ENCODE measurements at regions not wholly inside any gene's neighbourhood (a gene's known extent, or its start where the extent isn't known, plus 50 kb on each side); places are given as distances from the start of the nearest gene placed in this dataset.

DNA sequence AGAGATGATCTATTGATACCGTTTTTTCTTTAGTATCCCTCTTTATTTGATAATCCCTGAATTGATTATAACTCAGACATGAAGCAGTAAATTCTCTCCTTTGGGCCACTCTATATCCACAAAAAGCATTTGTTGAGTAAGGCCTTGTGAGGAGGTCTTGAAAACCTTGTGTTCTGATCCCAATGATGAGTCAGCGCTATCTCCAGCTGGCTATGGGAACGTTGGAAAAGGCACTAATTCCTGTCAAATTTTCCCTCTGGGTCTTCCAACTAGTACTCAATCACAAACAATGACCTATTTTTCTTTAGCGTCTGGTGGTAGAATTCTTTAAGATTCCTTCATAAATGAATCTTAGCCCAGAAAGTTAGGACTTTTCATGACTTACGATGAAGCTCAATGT, 168.4 kb upstream of the LRIG3 start:
- Histone ChIP-seq H3K9me3 (ENCODE audit: low read depth, low read length, poor library complexity, severe bottlenecking) (no peaks in the 10 kb centered on the region), H3K4me3 (ENCODE audit: low read depth, low read length, poor library complexity, severe bottlenecking) (no peak overlapping the region), H3K36me3 (ENCODE audit: insufficient read depth, low read length, poor library complexity, severe bottlenecking) (no peaks in the 10 kb centered on the region), H3K4me1 (ENCODE audit: insufficient read depth, low read length, poor library complexity, severe bottlenecking) (peaks cover 18% of the 10 kb centered on the region), H3K27me3 (replicated peaks; ENCODE audit: insufficient read depth, low read depth, low read length, poor library complexity) (no peaks in the 10 kb centered on the region), H3K27ac (ENCODE audit: low read depth, low read length, poor library complexity, severe bottlenecking) (no peak overlapping the region)
- BruUV-seq (replicated peaks): no TSS peak
- intact Hi-C loops (cut with micrococcal nuclease; ENCODE audit: unreplicated experiment): loop anchor here (5.0 to 10.0 kb wide), 3 partner anchors 254 to 741 kb away; no protein-coding TSS in a partner anchor
- ChIA-PET CTCF (interaction anchor here (0.5 kb wide), 1 partner anchor 25 kb away, joined by 3 read pairs; no protein-coding TSS in a partner anchor), POLR2A (ENCODE audit: low non-redundant PET) (no interaction called here)
- no peak for DNase-seq (ENCODE audit: low spot score)
- TF ChIP-seq, protein P1, sequence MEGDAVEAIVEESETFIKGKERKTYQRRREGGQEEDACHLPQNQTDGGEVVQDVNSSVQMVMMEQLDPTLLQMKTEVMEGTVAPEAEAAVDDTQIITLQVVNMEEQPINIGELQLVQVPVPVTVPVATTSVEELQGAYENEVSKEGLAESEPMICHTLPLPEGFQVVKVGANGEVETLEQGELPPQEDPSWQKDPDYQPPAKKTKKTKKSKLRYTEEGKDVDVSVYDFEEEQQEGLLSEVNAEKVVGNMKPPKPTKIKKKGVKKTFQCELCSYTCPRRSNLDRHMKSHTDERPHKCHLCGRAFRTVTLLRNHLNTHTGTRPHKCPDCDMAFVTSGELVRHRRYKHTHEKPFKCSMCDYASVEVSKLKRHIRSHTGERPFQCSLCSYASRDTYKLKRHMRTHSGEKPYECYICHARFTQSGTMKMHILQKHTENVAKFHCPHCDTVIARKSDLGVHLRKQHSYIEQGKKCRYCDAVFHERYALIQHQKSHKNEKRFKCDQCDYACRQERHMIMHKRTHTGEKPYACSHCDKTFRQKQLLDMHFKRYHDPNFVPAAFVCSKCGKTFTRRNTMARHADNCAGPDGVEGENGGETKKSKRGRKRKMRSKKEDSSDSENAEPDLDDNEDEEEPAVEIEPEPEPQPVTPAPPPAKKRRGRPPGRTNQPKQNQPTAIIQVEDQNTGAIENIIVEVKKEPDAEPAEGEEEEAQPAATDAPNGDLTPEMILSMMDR (conservative IDR thresholded peaks at IDR 0.05; ENCODE audit: low read depth, low read length): no peak
- no peak for TF ChIP-seq EZH2 (IDR thresholded peaks at IDR 0.05; ENCODE audit: borderline replicate concordance, low read depth, low read length, poor library complexity, severe bottlenecking)

DNA sequence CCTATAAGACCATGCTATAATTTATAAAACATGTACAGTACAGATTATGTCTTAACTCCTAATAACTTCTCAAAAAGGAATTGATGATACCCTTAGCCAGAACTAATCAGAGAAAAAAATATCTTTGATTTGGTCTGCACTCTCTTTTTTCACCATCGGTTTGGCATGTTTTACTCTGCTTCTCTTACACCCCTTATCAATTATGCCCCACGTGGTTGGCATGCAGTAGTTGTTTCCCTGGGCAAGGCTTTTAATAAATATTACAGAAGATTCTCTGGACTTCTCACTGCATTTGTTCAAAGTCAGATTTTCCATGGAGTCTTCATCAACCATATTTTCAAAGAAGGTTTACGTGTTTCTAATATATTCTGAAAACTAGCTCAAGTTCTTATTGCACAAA, 167.4 kb upstream of the LRIG3 start:
- TF ChIP-seq, protein P1 (conservative IDR thresholded peaks at IDR 0.05; ENCODE audit: low read depth, low read length): no peak
- TF ChIP-seq EZH2 (IDR thresholded peaks at IDR 0.05; ENCODE audit: borderline replicate concordance, low read depth, low read length, poor library complexity, severe bottlenecking): no peak
- CTCF ChIA-PET: no interaction called here

DNA sequence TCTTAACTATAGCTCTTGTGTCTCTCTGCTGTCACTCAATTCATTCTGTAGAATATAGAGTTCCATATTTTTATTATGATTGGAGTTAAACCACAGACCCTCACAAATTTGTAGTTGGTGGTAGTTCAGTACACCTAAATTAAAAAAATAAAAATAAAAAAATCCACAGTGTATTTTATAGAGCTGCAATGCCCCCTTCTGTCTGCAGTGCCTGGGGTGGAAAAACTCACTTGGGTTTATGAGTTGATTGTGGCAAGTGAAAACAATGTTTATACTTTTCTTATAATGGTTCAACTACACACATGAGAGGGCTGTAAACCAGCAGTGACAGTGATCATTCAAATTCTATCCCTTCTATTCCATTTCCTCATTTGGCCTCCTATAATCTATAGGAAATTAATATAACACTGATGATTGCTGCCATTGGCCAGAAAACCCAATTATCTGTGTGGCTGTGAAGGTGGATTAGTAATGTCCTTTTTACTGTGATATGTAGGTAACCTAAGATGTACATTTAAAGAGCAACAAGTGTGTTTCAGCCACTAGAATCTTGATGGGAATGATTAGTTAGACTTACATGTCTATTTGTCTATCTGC, 166.9 kb upstream of the LRIG3 start:
- DNase-seq (ENCODE audit: low spot score): no peak
- H3K36me3 ChIP-seq (ENCODE audit: insufficient read depth, low read length, poor library complexity, severe bottlenecking): no peaks in the 10 kb centered on the region
- H3K27ac ChIP-seq (ENCODE audit: low read depth, low read length, poor library complexity, severe bottlenecking): no peak overlapping the region
- H3K9me3 ChIP-seq (ENCODE audit: low read depth, low read length, poor library complexity, severe bottlenecking): no peaks in the 10 kb centered on the region
- no TSS peak for BruUV-seq (replicated peaks)
- peaks cover 18% of the 10 kb centered on the region for H3K4me1 ChIP-seq (ENCODE audit: insufficient read depth, low read length, poor library complexity, severe bottlenecking)
- ChIA-PET POLR2A (ENCODE audit: low non-redundant PET) (no interaction called here), CTCF (interaction anchor here (0.7 kb wide), 1 partner anchor 318 kb away, joined by 3 read pairs; no protein-coding TSS in a partner anchor)
- TF ChIP-seq, protein P1 (conservative IDR thresholded peaks at IDR 0.05; ENCODE audit: low read depth, low read length): peak; percentile 54
- TF ChIP-seq EZH2 (IDR thresholded peaks at IDR 0.05; ENCODE audit: borderline replicate concordance, low read depth, low read length, poor library complexity, severe bottlenecking): no peak
- no peak overlapping the region for H3K4me3 ChIP-seq (ENCODE audit: low read depth, low read length, poor library complexity, severe bottlenecking)
- intact Hi-C loops (cut with micrococcal nuclease; ENCODE audit: unreplicated experiment): loop anchor here (5.0 to 10.0 kb wide), 3 partner anchors 252 to 740 kb away; no protein-coding TSS in a partner anchor
- no peaks in the 10 kb centered on the region for H3K27me3 ChIP-seq (replicated peaks; ENCODE audit: insufficient read depth, low read depth, low read length, poor library complexity)

More for the DNA sequence above, 167.4 kb upstream of the LRIG3 start:
- POLR2A ChIA-PET (ENCODE audit: low non-redundant PET): no interaction called here
- Histone ChIP-seq H3K9me3 (ENCODE audit: low read depth, low read length, poor library complexity, severe bottlenecking) (no peaks in the 10 kb centered on the region), H3K4me3 (ENCODE audit: low read depth, low read length, poor library complexity, severe bottlenecking) (no peak overlapping the region), H3K27ac (ENCODE audit: low read depth, low read length, poor library complexity, severe bottlenecking) (no peak overlapping the region), H3K27me3 (replicated peaks; ENCODE audit: insufficient read depth, low read depth, low read length, poor library complexity) (no peaks in the 10 kb centered on the region), H3K36me3 (ENCODE audit: insufficient read depth, low read length, poor library complexity, severe bottlenecking) (no peaks in the 10 kb centered on the region), H3K4me1 (ENCODE audit: insufficient read depth, low read length, poor library complexity, severe bottlenecking) (peaks cover 18% of the 10 kb centered on the region)
- DNase-seq (ENCODE audit: low spot score): no peak
- BruUV-seq (replicated peaks): no TSS peak
- intact Hi-C loops (cut with micrococcal nuclease; ENCODE audit: unreplicated experiment): loop anchor here (5.0 to 10.0 kb wide), 3 partner anchors 253 to 740 kb away; no protein-coding TSS in a partner anchor
